ENCODE measurements at regions not wholly inside any gene's neighbourhood (a gene's known extent, or its start where the extent isn't known, plus 50 kb on each side); places are given as distances from the start of the nearest gene placed in this dataset.
A peak's percentile ranks its signal among the peaks of the same experiment; 100 is the strongest.
"Not testable (repeated sequence)": the region's sequence is repeated elsewhere in the genome, so short reads cannot be mapped to it uniquely, and the experiment has no call there.

GRCh38 chrX:65928522-65928921, 111.4 kb downstream of the VSIG4 start:
- Histone ChIP-seq H3K36me3 (ENCODE audit: control insufficient read depth, low read length) (no peaks in the 10 kb centered on the region), H3K4me1 (ENCODE audit: control insufficient read depth, low read length) (peaks cover 13% of the 10 kb centered on the region), H3K79me2 (ENCODE audit: control insufficient read depth, low read length) (no peaks in the 10 kb centered on the region), H3K4me2 (ENCODE audit: low read length) (no peak overlapping the region), H3K4me3 (ENCODE audit: low read length) (no peak overlapping the region), H3F3A (ENCODE audit: control insufficient read depth, insufficient read depth) (no peaks in the 10 kb centered on the region), H3K9me2 (replicated peaks; ENCODE audit: control insufficient read depth, low read length) (no peaks in the 10 kb centered on the region), H4K20me1 (ENCODE audit: control insufficient read depth, insufficient read depth, low read depth, low read length) (no peaks in the 10 kb centered on the region), H3K27ac (ENCODE audit: low read depth, low read length) (no peak overlapping the region), H3K27me3 (ENCODE audit: control insufficient read depth, low read length) (no peaks in the 10 kb centered on the region), H3K9me3 (ENCODE audit: control insufficient read depth, insufficient read depth, low read length) (no peaks in the 10 kb centered on the region)
- TF ChIP-seq EZH2phosphoT487 (IDR thresholded peaks at IDR 0.05; ENCODE audit: borderline replicate concordance, low read length) (no peak), CTCF (IDR thresholded peaks at IDR 0.05; ENCODE audit: low read depth, low read length, poor library complexity, severe bottlenecking) (no peak)

- H4K20me1 ChIP-seq (ENCODE audit: control insufficient read depth, insufficient read depth, low read depth, low read length); H3K4me3 ChIP-seq (ENCODE audit: low read length); H3K27ac ChIP-seq (ENCODE audit: low read depth, low read length); H3K9me3 ChIP-seq (ENCODE audit: control insufficient read depth, insufficient read depth, low read length); H3K79me2 ChIP-seq (ENCODE audit: control insufficient read depth, low read length); H3K36me3 ChIP-seq (ENCODE audit: control insufficient read depth, low read length); H3K9me2 ChIP-seq (replicated peaks; ENCODE audit: control insufficient read depth, low read length); H3K27me3 ChIP-seq (ENCODE audit: control insufficient read depth, low read length); H3F3A ChIP-seq (ENCODE audit: control insufficient read depth, insufficient read depth); H3K4me2 ChIP-seq (ENCODE audit: low read length): not testable (repeated sequence)
- H3K4me1 ChIP-seq (ENCODE audit: control insufficient read depth, low read length), result peaks cover 13% of the 10 kb centered on the region
These were observed 112.5 kb downstream of the VSIG4 start for GRCh38 chrX:65927386-65927785.

- H3K4me2 ChIP-seq (ENCODE audit: low read length), result peak overlapping the region; percentile 34
- peak overlapping the region; percentile 14; the same call in 1 of the 2 replicates for H3K4me3 ChIP-seq (ENCODE audit: low read length)
- H3K9me3 ChIP-seq (ENCODE audit: control insufficient read depth, insufficient read depth, low read length), result no peaks in the 10 kb centered on the region
- H3K27me3 ChIP-seq (ENCODE audit: control insufficient read depth, low read length), result no peaks in the 10 kb centered on the region
- no peaks in the 10 kb centered on the region for H3K36me3 ChIP-seq (ENCODE audit: control insufficient read depth, low read length)
- H3K9me2 ChIP-seq (replicated peaks; ENCODE audit: control insufficient read depth, low read length), result no peaks in the 10 kb centered on the region
- no peaks in the 10 kb centered on the region for H3F3A ChIP-seq (ENCODE audit: control insufficient read depth, insufficient read depth)
- TF ChIP-seq CTCF (IDR thresholded peaks at IDR 0.05; ENCODE audit: low read depth, low read length, poor library complexity, severe bottlenecking) (no peak), EZH2phosphoT487 (IDR thresholded peaks at IDR 0.05; ENCODE audit: borderline replicate concordance, low read length) (no peak)
- H3K79me2 ChIP-seq (ENCODE audit: control insufficient read depth, low read length), result no peaks in the 10 kb centered on the region
- H3K4me1 ChIP-seq (ENCODE audit: control insufficient read depth, low read length), result peaks cover 13% of the 10 kb centered on the region
- H3K27ac ChIP-seq (ENCODE audit: low read depth, low read length), result no peak overlapping the region
- no peaks in the 10 kb centered on the region for H4K20me1 ChIP-seq (ENCODE audit: control insufficient read depth, insufficient read depth, low read depth, low read length)
These were observed 113.5 kb downstream of the VSIG4 start for GRCh38 chrX:65926095-65927019.

GRCh38 chrX:65925592-65925991, 114.3 kb downstream of the VSIG4 start:
- no peak for TF ChIP-seq CTCF (IDR thresholded peaks at IDR 0.05; ENCODE audit: low read depth, low read length, poor library complexity, severe bottlenecking)
- no peak for TF ChIP-seq EZH2phosphoT487 (IDR thresholded peaks at IDR 0.05; ENCODE audit: borderline replicate concordance, low read length)
- Histone ChIP-seq H3K27ac (ENCODE audit: low read depth, low read length) (no peak overlapping the region), H3K9me2 (replicated peaks; ENCODE audit: control insufficient read depth, low read length) (no peaks in the 10 kb centered on the region), H3K9me3 (ENCODE audit: control insufficient read depth, insufficient read depth, low read length) (no peaks in the 10 kb centered on the region), H3K4me3 (ENCODE audit: low read length) (no peak overlapping the region), H3K36me3 (ENCODE audit: control insufficient read depth, low read length) (no peaks in the 10 kb centered on the region), H3F3A (ENCODE audit: control insufficient read depth, insufficient read depth) (no peaks in the 10 kb centered on the region), H3K27me3 (ENCODE audit: control insufficient read depth, low read length) (no peaks in the 10 kb centered on the region), H4K20me1 (ENCODE audit: control insufficient read depth, insufficient read depth, low read depth, low read length) (no peaks in the 10 kb centered on the region), H3K4me2 (ENCODE audit: low read length) (no peak overlapping the region), H3K4me1 (ENCODE audit: control insufficient read depth, low read length) (peaks cover 13% of the 10 kb centered on the region), H3K79me2 (ENCODE audit: control insufficient read depth, low read length) (no peaks in the 10 kb centered on the region)
